ENCODE measurements at regions not wholly inside any gene's neighbourhood (a gene's known extent, or its start where the extent isn't known, plus 50 kb on each side); places are given as distances from the start of the nearest gene placed in this dataset.

DNA sequence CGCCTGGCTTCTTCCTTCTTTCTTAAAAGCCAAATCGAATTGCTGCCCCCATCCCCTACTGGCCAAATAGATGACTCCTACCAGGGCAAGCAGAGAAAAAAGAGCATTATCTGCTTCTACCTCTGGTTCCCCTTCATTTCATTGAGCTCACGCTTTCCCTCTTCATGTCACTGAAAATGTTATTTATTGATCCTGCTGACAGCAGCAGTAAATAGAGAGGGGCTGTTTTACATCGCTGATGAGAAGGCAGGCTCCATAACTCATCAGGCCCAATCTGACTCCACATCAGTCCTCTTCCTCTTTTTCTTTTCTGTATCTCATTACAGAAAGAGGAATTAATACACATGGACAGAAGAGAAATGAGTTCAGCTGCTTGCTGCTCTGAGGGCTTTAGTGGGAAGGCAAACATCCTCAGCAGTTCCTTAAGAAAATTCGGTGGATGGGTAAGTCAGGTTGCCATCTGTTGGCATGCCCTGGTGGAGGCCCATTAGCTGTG is 904.1 kb downstream of the KCNMA1 start:
- DNase-seq: no peak

DNA sequence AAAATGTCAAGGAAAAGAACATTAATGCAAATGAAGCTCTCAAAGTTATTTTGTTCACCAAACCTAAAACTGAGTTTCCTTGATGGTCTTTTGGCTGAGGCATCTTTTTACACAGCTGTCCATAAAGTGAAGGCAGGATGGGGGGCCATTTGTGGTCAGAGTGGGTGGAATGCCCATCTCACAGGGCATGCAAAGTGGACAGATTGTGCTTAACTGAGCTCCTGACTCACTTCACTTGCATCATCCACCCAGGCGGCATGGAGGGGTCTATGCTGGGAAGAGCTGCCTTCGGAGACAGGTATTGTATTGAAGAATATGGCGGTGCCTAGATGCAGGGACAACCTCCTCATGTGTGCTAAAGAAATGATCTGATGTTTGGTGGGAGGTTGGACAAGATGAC is 905.3 kb downstream of the KCNMA1 start:
- DNase-seq: no peak

- no peak for DNase-seq
These were observed 907.6 kb downstream of the KCNMA1 start for GRCh38 chr10:76729841-76730487.

- DNase-seq: no peak
These were observed 908.3 kb downstream of the KCNMA1 start for GRCh38 chr10:76729346-76729745.

GRCh38 chr10:76727038-76727437 is 910.6 kb downstream of the KCNMA1 start:
- DNase-seq: no peak

- no peak for DNase-seq
These were observed 913.8 kb downstream of the KCNMA1 start for GRCh38 chr10:76723844-76724243.

GRCh38 chr10:76721891-76722505 is 915.6 kb downstream of the KCNMA1 start:
- no peak for DNase-seq

DNA sequence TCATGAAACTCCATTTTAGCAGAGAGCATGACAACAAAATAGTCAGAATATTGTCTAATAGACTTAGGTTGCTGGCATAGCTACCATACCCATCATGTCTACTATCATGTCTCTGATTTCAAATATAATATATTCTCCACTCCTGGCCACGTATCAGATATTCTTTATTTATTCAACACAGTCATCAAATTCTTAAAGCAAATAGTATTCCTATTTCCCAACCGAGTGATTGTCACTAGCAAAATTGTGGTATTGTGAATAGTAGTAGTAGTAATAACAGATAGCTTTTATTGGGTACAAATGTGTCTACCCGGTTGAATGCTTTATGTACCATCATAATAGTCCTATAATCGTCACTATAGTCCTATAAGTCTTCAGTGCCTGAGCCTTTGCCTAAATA is 918.6 kb downstream of the KCNMA1 start:
- DNase-seq: no peak

GRCh38 chr10:76717141-76717540 is 920.5 kb downstream of the KCNMA1 start:
- no peak for DNase-seq

GRCh38 chr10:76711222-76711997 is 926.2 kb downstream of the KCNMA1 start:
- no peak for DNase-seq

DNA sequence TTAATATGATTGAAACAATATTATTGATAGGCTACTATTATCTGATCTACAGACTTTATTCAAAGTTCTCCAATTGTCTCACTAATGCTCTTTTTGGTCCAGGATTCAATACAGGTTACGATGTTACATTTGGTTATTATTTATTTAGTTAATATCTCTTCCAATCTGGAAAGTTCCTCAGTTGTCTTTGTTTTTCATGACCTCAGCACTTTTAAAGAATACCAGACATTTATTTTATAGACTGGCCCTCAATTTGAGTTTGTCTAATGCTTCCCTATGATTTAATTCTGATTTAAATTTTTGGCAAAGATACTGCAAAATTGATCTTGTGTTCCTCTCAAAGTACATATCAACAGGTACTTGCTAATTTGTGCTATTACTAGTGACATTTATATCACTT is 937.4 kb downstream of the KCNMA1 start:
- no peak for DNase-seq

- no peak for DNase-seq
These were observed 939.7 kb downstream of the KCNMA1 start for GRCh38 chr10:76697923-76698322.

GRCh38 chr10:76695069-76695468 is 942.5 kb downstream of the KCNMA1 start:
- DNase-seq: no peak

DNA sequence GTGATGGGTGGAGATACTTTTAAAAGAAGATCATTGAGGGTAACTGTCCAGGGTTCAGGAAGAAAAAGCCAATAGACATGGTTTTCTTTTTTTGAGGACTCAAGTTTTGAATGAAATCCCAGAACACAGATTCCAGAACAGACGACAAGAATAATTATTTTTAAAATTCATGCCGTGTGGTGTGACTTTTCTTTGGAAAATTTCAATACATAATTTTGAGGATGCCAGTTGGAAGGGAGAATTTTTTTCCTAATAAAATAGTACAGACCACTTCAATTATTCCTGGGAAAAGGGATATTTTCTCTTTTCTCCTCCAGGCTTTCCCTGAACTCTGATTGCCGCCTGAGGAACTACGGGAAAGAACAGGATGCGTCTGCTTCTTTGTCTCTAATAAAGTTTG is 951.4 kb downstream of the KCNMA1 start:
- DNase-seq: no peak

DNA sequence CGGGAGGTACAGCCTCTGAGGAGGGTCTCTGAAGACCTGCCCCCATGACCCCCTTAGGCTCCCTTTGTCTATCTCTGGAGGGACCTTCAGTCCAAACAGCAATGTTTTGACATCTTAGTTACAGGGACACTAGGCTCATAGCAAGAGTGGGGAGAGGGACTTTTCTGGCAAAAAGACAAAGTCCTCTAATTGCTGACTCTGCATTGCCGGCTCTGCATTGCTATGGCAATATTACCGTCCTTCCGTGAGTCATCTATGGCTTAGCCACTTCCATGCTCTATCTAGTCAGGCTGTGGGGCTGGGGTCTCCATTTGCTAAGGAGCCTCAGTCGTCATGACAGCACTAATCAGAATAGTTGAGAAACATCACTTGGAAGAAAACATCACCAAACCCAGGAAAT is 952.6 kb downstream of the KCNMA1 start:
- DNase-seq: no peak

DNA sequence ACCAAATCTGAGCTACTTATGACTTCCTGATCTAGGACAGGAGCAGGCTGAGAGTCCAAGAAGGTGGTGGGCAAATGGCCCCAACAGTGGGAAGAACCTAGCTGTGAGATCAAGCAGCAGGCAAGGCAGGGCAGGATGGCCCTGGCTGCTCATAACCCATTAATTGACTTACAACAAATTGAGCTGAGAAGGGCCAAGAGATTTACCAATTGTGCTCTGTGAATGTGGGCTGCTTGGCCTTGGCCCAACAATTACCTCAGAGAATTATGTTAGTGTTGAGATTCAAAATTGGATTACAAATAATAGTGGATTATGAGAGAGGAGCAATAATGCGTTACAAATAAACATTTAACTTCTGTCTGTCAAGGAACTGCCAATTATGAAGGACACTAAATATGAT is 956.5 kb downstream of the KCNMA1 start:
- no peak for DNase-seq

GRCh38 chr10:76679030-76679429 is 958.6 kb downstream of the KCNMA1 start:
- no peak for DNase-seq

DNA sequence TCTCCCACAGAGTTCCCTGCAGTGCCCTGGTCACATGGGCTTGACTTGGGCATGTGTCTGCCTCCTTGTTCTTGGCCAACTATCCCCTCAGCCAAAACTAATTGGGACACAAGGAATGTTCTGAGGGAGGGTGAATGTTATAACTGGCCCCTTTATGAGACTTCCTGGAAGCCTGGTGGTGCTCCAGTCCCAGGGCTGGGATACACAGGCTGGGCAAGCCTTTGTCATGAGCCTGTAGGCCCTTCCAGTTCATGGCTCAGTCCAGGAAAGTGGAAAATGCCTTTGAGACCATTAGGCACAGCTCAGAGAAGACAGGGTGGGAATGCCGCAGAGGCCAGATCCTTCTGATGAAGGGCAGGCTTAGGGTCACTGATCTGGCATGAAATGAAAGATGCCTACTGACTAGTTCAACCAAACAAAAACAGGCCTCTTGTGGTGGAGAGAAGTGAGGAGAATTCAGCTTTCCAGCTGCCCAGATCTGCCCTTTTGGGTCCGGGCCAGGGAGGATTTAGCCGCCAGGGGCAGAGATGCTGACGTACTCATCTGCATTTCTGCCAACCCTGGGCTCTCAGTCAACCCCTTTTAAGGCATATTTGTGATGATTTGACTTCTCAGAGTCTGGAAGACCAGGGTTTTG is 961.5 kb downstream of the KCNMA1 start:
- DNase-seq: no peak

GRCh38 chr10:76675561-76675950 is 962.1 kb downstream of the KCNMA1 start:
- no peak for DNase-seq

GRCh38 chr10:76667408-76668370 is 969.9 kb downstream of the KCNMA1 start:
- no peak for DNase-seq

DNA sequence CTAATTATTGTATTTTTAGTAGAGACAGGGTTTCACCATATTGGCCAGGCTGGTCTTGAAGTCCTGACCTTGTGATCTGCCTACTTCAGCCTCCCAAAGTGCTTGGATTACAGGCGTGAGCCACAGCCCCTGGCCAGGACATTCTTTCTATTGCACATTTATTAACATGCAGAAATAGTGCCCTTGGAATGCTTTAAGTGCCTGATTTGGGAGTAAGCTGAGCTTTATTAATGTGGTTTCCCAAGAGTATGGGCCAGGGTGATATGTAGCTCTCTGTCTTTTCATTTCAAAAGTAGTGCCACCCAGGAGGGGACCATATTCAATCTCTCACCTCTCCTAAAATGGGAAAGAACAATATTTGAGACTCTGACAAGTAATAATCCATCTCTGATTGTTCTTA is 970.7 kb downstream of the KCNMA1 start:
- DNase-seq: no peak

GRCh38 chr10:76665029-76665428 is 972.6 kb downstream of the KCNMA1 start:
- DNase-seq: no peak
